Breast epithelium (tissue), 4 donors: ENCODE measurements at regions not wholly inside any gene's neighbourhood (a gene's known extent, or its start where the extent isn't known, plus 50 kb on each side); places are given as distances from the start of the nearest gene placed in this dataset.

Experiments used
- DNase-seq, 2 donors: peaks; one replicate each; pipeline ENCODE4 v3.0.0-alpha.2; 2019; ENCODE audit warnings: low spot score in 2 of 2
- H3K27ac ChIP-seq, 2 donors: fragments of 200-600 bp; sonication (generic) in 1 of 2; one replicate each; pipeline ENCODE4 v1.5.1; 2016 to 2019; ENCODE audit warnings: mild to moderate bottlenecking in 1 of 2
- H3K27me3 ChIP-seq, 2 donors: fragments of 200-600 bp; sonication (generic) in 1 of 2; one replicate each; pipeline versions ENCODE4 v1.5.1 to v1.6.0; 2017 to 2019; ENCODE audit warnings: control low read depth in 1 of 2, mild to moderate bottlenecking in 1 of 2
- H3K36me3 ChIP-seq: fragments of 200-600 bp; one replicate; pipeline ENCODE4 v1.5.1; 2019
- H3K4me1 ChIP-seq, 2 donors: fragments of 200-600 bp; sonication (generic); one replicate each; pipeline ENCODE4 v1.5.1; 2016 to 2019; ENCODE audit warnings: control low read depth in 1 of 2
- H3K4me3 ChIP-seq, 3 donors: fragments of 200-600 bp; sonication (generic); 1 replicate in 2 of 3; 2 replicates in 1 of 3; pipeline ENCODE4 v1.5.1; 2016 to 2019; ENCODE audit warnings: mild to moderate bottlenecking in 3 of 3, moderate library complexity in 2 of 3
- H3K9me3 ChIP-seq, 2 donors: fragments of 200-600 bp; sonication (generic) in 1 of 2; one replicate each; pipeline ENCODE4 v1.5.1; 2016 to 2019; ENCODE audit warnings: control low read depth in 1 of 2
- POLR2A ChIP-seq: fragments of 450-650 bp; IDR thresholded peaks from one replicate; pipeline ENCODE4 v1.6.1; 2016; ENCODE audit warnings: antibody characterized with exemption, mild to moderate bottlenecking, moderate library complexity
- POLR2AphosphoS5 ChIP-seq, 3 donors: sonication (generic); formaldehyde crosslinking; IDR thresholded peaks; one replicate each; pipeline ENCODE4 v1.6.1; 2017; ENCODE audit warnings: antibody characterized with exemption in 3 of 3
- intact Hi-C: fragments of 100-400 bp; cut with DNase I; formaldehyde crosslinking; loops from one replicate; pipeline ENCODE4 v1.15.1; 2023; ENCODE audit warnings: low total_unique reads
- TF ChIP-seq, protein P1 (sequence below), 3 donors: fragments of 450-650 bp; IDR thresholded peaks; one replicate each; pipeline ENCODE4 v1.5.1; 2016 to 2017; ENCODE audit warnings: antibody characterized with exemption in 3 of 3, mild to moderate bottlenecking in 3 of 3, moderate library complexity in 3 of 3

GRCh38 chr3:182487143-182487542 is 306.2 kb upstream of the ATP11B start:
- no peak for DNase-seq
- TF ChIP-seq, protein P1, sequence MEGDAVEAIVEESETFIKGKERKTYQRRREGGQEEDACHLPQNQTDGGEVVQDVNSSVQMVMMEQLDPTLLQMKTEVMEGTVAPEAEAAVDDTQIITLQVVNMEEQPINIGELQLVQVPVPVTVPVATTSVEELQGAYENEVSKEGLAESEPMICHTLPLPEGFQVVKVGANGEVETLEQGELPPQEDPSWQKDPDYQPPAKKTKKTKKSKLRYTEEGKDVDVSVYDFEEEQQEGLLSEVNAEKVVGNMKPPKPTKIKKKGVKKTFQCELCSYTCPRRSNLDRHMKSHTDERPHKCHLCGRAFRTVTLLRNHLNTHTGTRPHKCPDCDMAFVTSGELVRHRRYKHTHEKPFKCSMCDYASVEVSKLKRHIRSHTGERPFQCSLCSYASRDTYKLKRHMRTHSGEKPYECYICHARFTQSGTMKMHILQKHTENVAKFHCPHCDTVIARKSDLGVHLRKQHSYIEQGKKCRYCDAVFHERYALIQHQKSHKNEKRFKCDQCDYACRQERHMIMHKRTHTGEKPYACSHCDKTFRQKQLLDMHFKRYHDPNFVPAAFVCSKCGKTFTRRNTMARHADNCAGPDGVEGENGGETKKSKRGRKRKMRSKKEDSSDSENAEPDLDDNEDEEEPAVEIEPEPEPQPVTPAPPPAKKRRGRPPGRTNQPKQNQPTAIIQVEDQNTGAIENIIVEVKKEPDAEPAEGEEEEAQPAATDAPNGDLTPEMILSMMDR (IDR thresholded peaks at IDR 0.05), result no peak
- TF ChIP-seq POLR2A, result no peak
- TF ChIP-seq POLR2AphosphoS5 (IDR thresholded peaks at IDR 0.05), result no peak

GRCh38 chr3:182487611-182488010 is 305.7 kb upstream of the ATP11B start:
- no peaks in the 10 kb centered on the region for H3K4me1 ChIP-seq
- no peak for TF ChIP-seq POLR2A
- TF ChIP-seq, protein P1 (IDR thresholded peaks at IDR 0.05), result no peak
- TF ChIP-seq POLR2AphosphoS5 (IDR thresholded peaks at IDR 0.05), result no peak
- no peaks in the 10 kb centered on the region for H3K36me3 ChIP-seq
- DNase-seq, result no peak
- intact Hi-C loops, result no loop called here
- H3K27ac ChIP-seq, result no peak overlapping the region
- no peak overlapping the region for H3K4me3 ChIP-seq
- no peaks in the 10 kb centered on the region for H3K9me3 ChIP-seq
- H3K27me3 ChIP-seq, result no peaks in the 10 kb centered on the region

More at GRCh38 chr3:182487143-182487542, 306.2 kb upstream of the ATP11B start:
- Histone ChIP-seq H3K4me3 (no peak overlapping the region), H3K4me1 (no peaks in the 10 kb centered on the region), H3K36me3 (no peaks in the 10 kb centered on the region), H3K27me3 (no peaks in the 10 kb centered on the region), H3K27ac (no peak overlapping the region), H3K9me3 (no peaks in the 10 kb centered on the region)
- intact Hi-C loops, result no loop called here

DNA sequence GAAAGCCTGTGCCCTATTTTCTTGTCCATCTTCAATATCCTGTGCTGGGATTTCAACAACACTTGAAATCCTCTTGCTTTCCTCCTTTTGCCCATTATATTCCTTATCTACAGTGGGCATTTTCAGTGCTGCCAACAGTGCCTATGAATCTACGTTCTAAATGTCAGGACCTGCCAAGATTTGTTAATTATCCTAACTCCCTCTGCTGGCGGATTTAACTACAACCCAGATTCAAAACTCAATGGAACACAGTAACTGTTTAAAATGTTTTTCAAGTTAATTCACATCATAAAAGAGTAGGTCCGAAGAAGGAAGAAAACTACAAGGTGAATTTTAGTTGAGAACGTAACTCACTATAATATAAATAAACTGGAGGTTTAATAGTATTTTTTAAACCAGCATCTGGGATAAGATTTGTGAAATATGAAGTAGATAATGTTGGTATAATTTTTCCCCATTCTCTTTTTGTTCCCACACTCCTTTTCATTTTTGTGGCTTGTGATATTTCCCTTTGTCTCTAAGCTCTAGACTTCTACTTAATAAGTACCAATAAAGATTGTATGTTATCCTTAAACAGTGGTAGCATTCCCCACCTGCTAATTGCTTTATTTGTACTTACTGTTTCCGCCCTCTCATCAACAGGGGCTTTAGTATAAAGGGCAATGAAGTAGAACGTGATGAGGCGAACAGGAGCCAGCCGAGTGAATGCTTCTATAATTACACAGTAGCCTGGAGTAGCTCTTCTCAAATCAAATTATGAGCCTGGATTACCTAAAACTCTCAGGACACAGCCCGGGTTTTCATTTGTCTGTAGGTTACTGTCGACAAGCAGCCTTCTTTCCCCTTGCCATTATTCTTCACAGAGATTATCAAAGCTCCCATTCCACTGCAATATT is 302.5 kb upstream of the ATP11B start:
- DNase-seq, result no peak
- intact Hi-C loops, result no loop called here

GRCh38 chr3:182491577-182491976 is 301.7 kb upstream of the ATP11B start:
- DNase-seq, result no peak
- no peak for TF ChIP-seq POLR2AphosphoS5 (IDR thresholded peaks at IDR 0.05)
- no peak for TF ChIP-seq POLR2A
- TF ChIP-seq, protein P1 (IDR thresholded peaks at IDR 0.05), result no peak
- H3K4me1 ChIP-seq, result no peaks in the 10 kb centered on the region
- no peak overlapping the region for H3K27ac ChIP-seq
- H3K36me3 ChIP-seq, result no peaks in the 10 kb centered on the region
- intact Hi-C loops, result no loop called here
- H3K9me3 ChIP-seq, result no peaks in the 10 kb centered on the region
- no peaks in the 10 kb centered on the region for H3K27me3 ChIP-seq
- H3K4me3 ChIP-seq, result no peak overlapping the region

More for the DNA sequence above, 302.5 kb upstream of the ATP11B start:
- Histone ChIP-seq H3K27me3 (no peaks in the 10 kb centered on the region), H3K4me3 (no peak overlapping the region), H3K36me3 (no peaks in the 10 kb centered on the region), H3K9me3 (no peaks in the 10 kb centered on the region), H3K4me1 (no peaks in the 10 kb centered on the region), H3K27ac (no peak overlapping the region)
- TF ChIP-seq POLR2AphosphoS5 (IDR thresholded peaks at IDR 0.05) (no peak), POLR2A (no peak)
- TF ChIP-seq, protein P1 (IDR thresholded peaks at IDR 0.05), result peak in 2 of 3 donors; percentile 31 to 36

- Histone ChIP-seq H3K9me3 (no peaks in the 10 kb centered on the region), H3K36me3 (no peaks in the 10 kb centered on the region), H3K27ac (no peak overlapping the region), H3K27me3 (no peaks in the 10 kb centered on the region), H3K4me3 (no peak overlapping the region), H3K4me1 (no peaks in the 10 kb centered on the region)
- TF ChIP-seq POLR2A (no peak), POLR2AphosphoS5 (IDR thresholded peaks at IDR 0.05) (no peak)
- intact Hi-C loops, result no loop called here
- no peak for DNase-seq
Observed at GRCh38 chr3:182492536-182492935, 300.8 kb upstream of the ATP11B start.
